ENCODE measurements at regions not wholly inside any gene's neighbourhood (a gene's known extent, or its start where the extent isn't known, plus 50 kb on each side); places are given as distances from the start of the nearest gene placed in this dataset.

GRCh38 chr17:14452856-14453255 lies 152.0 kb downstream of the HS3ST3B1 start:
- no peak for TF ChIP-seq CREB1 (IDR thresholded peaks at IDR 0.05; ENCODE audit: low read depth)
- TF ChIP-seq MAX (IDR thresholded peaks at IDR 0.05), result no peak
- TF ChIP-seq EP300 (IDR thresholded peaks at IDR 0.05; ENCODE audit: borderline replicate concordance), result no peak
- TF ChIP-seq TAF1 (IDR thresholded peaks at IDR 0.05; ENCODE audit: low read depth), result no peak
- no peak for TF ChIP-seq REST (IDR thresholded peaks at IDR 0.05; ENCODE audit: low read depth)
- no peak for TF ChIP-seq YY1 (IDR thresholded peaks at IDR 0.05; ENCODE audit: low read depth)
- no peak for TF ChIP-seq USF1 (IDR thresholded peaks at IDR 0.05)
- TF ChIP-seq TCF12 (IDR thresholded peaks at IDR 0.05; ENCODE audit: low read depth), result no peak
- TF ChIP-seq RAD21 (IDR thresholded peaks at IDR 0.05; ENCODE audit: low read depth), result no peak
- TF ChIP-seq CEBPB (IDR thresholded peaks at IDR 0.05), result no peak

All from Ishikawa (cell line).